ENCODE measurements at regions not wholly inside any gene's neighbourhood (a gene's known extent, or its start where the extent isn't known, plus 50 kb on each side); places are given as distances from the start of the nearest gene placed in this dataset.

GRCh38 chr2:175769200-175769599 is 232.9 kb downstream of the LNPK start:
- TF ChIP-seq CTCF (IDR thresholded peaks at IDR 0.05; ENCODE audit: insufficient read depth, low read length): no peak
- no peak for TF ChIP-seq REST (IDR thresholded peaks at IDR 0.05; ENCODE audit: insufficient replicate concordance, low read depth)
- no peak for TF ChIP-seq POLR2AphosphoS5 (IDR thresholded peaks at IDR 0.05; ENCODE audit: low read depth)

Measured in HL-60 (cell line).